HFFc6 (cell line): ENCODE measurements at regions not wholly inside any gene's neighbourhood (a gene's known extent, or its start where the extent isn't known, plus 50 kb on each side); places are given as distances from the start of the nearest gene placed in this dataset.

ENCODE experiments used
- DNase-seq: peaks from one replicate; pipeline ENCODE4 v3.0.0-alpha.2; 2018
- H3K27ac Mint-ChIP-seq: 2 replicates; pipeline ENCODE4 v1.8.0; 2020; ENCODE audit warnings: mild to moderate bottlenecking, mixed read lengths
- H3K27me3 Mint-ChIP-seq: 2 replicates; pipeline ENCODE4 v1.8.0; 2021; ENCODE audit warnings: mild to moderate bottlenecking, moderate library complexity, mixed read lengths; ENCODE audit not compliant: insufficient read depth
- H3K36me3 Mint-ChIP-seq: 2 replicates; pipeline ENCODE4 v1.8.0; 2021; ENCODE audit warnings: low read depth, mixed read lengths
- H3K4me1 Mint-ChIP-seq: 2 replicates; pipeline ENCODE4 v1.8.0; 2020; ENCODE audit warnings: low read depth, mixed read lengths
- H3K4me3 Mint-ChIP-seq: 2 replicates; pipeline ENCODE4 v1.8.0; 2020; ENCODE audit warnings: mild to moderate bottlenecking, moderate library complexity, mixed read lengths
- H3K9me3 Mint-ChIP-seq: 2 replicates; pipeline ENCODE4 v1.8.0; 2020; ENCODE audit warnings: mild to moderate bottlenecking, mixed read lengths
- TF ChIP-seq, protein P1 (sequence below): fragments of 200-600 bp; sonication (generic); IDR thresholded peaks from 2 replicates; pipeline ENCODE4 v1.5.0; 2021; ENCODE audit warnings: antibody characterized with exemption, mild to moderate bottlenecking

GRCh38 chr3:127472506-127472905 lies 118.0 kb downstream of the TPRA1 start:
- H3K27me3 Mint-ChIP-seq: peaks cover 41% of the 10 kb centered on the region
- H3K4me1 Mint-ChIP-seq: no peaks in the 10 kb centered on the region
- TF ChIP-seq, protein P1, sequence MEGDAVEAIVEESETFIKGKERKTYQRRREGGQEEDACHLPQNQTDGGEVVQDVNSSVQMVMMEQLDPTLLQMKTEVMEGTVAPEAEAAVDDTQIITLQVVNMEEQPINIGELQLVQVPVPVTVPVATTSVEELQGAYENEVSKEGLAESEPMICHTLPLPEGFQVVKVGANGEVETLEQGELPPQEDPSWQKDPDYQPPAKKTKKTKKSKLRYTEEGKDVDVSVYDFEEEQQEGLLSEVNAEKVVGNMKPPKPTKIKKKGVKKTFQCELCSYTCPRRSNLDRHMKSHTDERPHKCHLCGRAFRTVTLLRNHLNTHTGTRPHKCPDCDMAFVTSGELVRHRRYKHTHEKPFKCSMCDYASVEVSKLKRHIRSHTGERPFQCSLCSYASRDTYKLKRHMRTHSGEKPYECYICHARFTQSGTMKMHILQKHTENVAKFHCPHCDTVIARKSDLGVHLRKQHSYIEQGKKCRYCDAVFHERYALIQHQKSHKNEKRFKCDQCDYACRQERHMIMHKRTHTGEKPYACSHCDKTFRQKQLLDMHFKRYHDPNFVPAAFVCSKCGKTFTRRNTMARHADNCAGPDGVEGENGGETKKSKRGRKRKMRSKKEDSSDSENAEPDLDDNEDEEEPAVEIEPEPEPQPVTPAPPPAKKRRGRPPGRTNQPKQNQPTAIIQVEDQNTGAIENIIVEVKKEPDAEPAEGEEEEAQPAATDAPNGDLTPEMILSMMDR: no peak

GRCh38 chr3:127471142-127471541 lies 119.4 kb downstream of the TPRA1 start:
- DNase-seq: no peak
- Mint-ChIP-seq H3K4me1 (no peaks in the 10 kb centered on the region), H3K4me3 (no peak overlapping the region), H3K36me3 (no peaks in the 10 kb centered on the region), H3K27me3 (peaks cover 32% of the 10 kb centered on the region), H3K27ac (no peak overlapping the region), H3K9me3 (peaks cover 6% of the 10 kb centered on the region; the same call in 1 of the 2 replicates)
- TF ChIP-seq, protein P1: no peak

More at GRCh38 chr3:127472506-127472905, 118.0 kb downstream of the TPRA1 start:
- H3K36me3 Mint-ChIP-seq: no peaks in the 10 kb centered on the region
- H3K4me3 Mint-ChIP-seq: no peak overlapping the region
- H3K27ac Mint-ChIP-seq: no peak overlapping the region
- H3K9me3 Mint-ChIP-seq: peaks cover 6% of the 10 kb centered on the region; the same call in 1 of the 2 replicates
- DNase-seq: no peak

GRCh38 chr3:127469760-127470159 lies 120.8 kb downstream of the TPRA1 start:
- no peak for DNase-seq
- H3K36me3 Mint-ChIP-seq: no peaks in the 10 kb centered on the region
- no peak overlapping the region for H3K4me3 Mint-ChIP-seq
- peaks cover 6% of the 10 kb centered on the region; the same call in 1 of the 2 replicates for H3K9me3 Mint-ChIP-seq
- peaks cover 35% of the 10 kb centered on the region for H3K27me3 Mint-ChIP-seq
- TF ChIP-seq, protein P1: no peak
- no peaks in the 10 kb centered on the region for H3K4me1 Mint-ChIP-seq
- H3K27ac Mint-ChIP-seq: no peak overlapping the region

- TF ChIP-seq, protein P1: no peak
- Mint-ChIP-seq H3K4me3 (no peak overlapping the region), H3K36me3 (no peaks in the 10 kb centered on the region), H3K27me3 (peaks cover 30% of the 10 kb centered on the region), H3K27ac (no peak overlapping the region), H3K4me1 (no peaks in the 10 kb centered on the region), H3K9me3 (peaks cover 6% of the 10 kb centered on the region; the same call in 1 of the 2 replicates)
- DNase-seq: no peak
Measured at GRCh38 chr3:127467391-127467790, 123.1 kb downstream of the TPRA1 start.

DNA sequence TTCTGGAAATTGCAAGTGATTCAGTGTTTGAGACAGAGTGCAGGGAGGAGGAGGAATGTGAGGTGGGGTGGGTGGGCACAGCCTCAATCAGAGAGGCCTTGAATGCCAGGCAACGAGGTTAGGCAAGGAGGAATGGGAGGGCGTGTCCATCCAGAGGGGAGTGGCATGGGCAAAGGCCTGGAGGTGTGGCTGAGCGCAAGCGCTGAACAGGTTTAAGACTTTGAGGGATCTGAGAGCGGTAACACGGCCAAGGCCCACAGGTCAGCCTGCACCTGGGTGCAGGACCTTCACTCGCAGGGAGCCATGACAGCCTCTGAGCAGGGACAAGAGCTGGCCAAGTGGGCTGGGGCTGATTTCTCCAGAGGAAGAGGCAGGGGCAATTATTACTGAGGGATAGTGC lies 125.9 kb downstream of the TPRA1 start:
- Mint-ChIP-seq H3K9me3 (peaks cover 6% of the 10 kb centered on the region; the same call in 1 of the 2 replicates), H3K36me3 (no peaks in the 10 kb centered on the region), H3K27me3 (peaks cover 28% of the 10 kb centered on the region), H3K27ac (no peak overlapping the region), H3K4me1 (no peaks in the 10 kb centered on the region), H3K4me3 (no peak overlapping the region)
- TF ChIP-seq, protein P1: no peak
- DNase-seq: no peak
